Astrocyte (in vitro differentiated cells and primary cell): ENCODE measurements at regions not wholly inside any gene's neighbourhood (a gene's known extent, or its start where the extent isn't known, plus 50 kb on each side); places are given as distances from the start of the nearest gene placed in this dataset.

ENCODE experiments used
- EZH2 ChIP-seq: IDR thresholded peaks from 2 replicates; pipeline ENCODE4 v1.6.1; 2012; ENCODE audit warnings: mild to moderate bottlenecking, low read length, inconsistent platforms; ENCODE audit not compliant: insufficient read depth
- TF ChIP-seq, protein P1 (sequence below): IDR thresholded peaks from 2 replicates; pipeline ENCODE4 v1.5.1; 2011; ENCODE audit warnings: low read depth, mild to moderate bottlenecking, inconsistent platforms, low read length, moderate library complexity; ENCODE audit not compliant: insufficient read depth

DNA sequence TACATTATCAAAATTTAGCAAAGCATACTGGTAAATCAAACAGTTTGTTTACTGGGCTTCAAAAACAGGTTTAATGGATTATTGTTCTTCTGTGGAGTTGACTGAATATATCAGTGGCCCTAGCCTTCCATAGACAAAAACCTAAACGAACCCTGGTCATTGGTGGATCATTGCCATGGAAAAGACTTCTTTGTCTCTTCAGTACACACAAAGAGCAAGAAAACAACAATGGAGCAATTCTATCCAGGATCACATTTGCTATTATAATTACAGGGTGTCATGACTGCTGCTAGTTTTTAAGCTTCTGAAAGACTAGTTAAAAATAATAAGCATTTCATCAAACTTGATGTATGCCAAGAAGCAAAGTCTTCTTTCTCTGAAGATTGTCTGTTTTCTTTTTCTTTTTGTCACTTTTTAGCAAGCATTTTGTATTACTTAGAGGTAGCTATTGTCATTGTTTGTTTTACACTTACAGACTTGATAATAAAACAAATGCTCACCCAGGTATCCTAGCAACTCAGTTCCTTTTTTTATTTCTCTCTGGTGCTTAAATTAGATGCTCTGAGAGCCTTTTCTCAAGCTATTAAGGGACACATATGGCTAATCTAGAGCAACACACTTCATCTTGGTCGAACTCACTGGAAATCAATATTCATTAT lies 1228.7 kb upstream of the DDX18 start:
- TF ChIP-seq, protein P1, sequence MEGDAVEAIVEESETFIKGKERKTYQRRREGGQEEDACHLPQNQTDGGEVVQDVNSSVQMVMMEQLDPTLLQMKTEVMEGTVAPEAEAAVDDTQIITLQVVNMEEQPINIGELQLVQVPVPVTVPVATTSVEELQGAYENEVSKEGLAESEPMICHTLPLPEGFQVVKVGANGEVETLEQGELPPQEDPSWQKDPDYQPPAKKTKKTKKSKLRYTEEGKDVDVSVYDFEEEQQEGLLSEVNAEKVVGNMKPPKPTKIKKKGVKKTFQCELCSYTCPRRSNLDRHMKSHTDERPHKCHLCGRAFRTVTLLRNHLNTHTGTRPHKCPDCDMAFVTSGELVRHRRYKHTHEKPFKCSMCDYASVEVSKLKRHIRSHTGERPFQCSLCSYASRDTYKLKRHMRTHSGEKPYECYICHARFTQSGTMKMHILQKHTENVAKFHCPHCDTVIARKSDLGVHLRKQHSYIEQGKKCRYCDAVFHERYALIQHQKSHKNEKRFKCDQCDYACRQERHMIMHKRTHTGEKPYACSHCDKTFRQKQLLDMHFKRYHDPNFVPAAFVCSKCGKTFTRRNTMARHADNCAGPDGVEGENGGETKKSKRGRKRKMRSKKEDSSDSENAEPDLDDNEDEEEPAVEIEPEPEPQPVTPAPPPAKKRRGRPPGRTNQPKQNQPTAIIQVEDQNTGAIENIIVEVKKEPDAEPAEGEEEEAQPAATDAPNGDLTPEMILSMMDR: no peak
- TF ChIP-seq EZH2: no peak
